ENCODE measurements at regions not wholly inside any gene's neighbourhood (a gene's known extent, or its start where the extent isn't known, plus 50 kb on each side); places are given as distances from the start of the nearest gene placed in this dataset.
A peak's percentile ranks its signal among the peaks of the same experiment; 100 is the strongest.
"Not testable (repeated sequence)": the region's sequence is repeated elsewhere in the genome, so short reads cannot be mapped to it uniquely, and the experiment has no call there.

GRCh38 chr1:229118477-229119061 lies 152.3 kb upstream of the RAB4A start:
- no peak for DNase-seq

DNA sequence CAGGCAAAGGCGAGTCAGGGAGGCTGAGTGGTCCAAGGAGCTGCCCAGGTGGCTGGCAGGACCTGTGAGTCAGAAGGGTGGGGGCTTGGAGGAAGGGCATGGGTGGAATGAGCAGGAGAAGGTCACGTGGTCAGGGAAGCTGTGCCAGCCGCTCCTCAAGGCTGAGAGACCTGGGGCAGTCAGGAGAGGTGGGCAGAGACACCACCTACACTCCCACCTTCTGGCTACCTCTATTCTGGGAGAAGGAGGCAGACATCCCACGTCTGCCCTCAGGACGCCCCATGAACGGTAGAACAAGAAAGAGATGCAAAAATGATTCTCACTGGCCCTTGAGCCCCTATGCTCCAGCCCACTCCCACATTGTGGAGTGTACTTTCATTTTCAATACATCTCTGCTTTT lies 151.8 kb upstream of the RAB4A start:
- DNase-seq, result no peak

DNA sequence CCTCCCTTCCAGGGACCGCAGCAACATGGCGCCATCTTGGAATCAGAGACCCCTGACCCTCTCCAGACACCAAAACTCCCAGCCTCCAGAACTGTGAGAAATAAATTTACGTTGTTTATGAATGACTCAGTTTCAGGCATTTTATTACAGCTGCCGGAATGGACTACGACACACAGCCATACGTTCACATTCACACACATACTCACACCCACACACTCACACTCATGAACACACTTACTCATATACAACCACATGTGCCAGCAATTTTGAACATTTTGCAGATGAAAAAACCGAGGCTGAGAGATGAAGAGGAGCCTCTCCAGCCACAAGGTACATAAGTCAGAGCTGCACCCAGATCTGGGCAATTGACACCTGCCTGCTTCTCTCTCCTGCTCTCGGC lies 151.0 kb upstream of the RAB4A start:
- no peak for DNase-seq

DNA sequence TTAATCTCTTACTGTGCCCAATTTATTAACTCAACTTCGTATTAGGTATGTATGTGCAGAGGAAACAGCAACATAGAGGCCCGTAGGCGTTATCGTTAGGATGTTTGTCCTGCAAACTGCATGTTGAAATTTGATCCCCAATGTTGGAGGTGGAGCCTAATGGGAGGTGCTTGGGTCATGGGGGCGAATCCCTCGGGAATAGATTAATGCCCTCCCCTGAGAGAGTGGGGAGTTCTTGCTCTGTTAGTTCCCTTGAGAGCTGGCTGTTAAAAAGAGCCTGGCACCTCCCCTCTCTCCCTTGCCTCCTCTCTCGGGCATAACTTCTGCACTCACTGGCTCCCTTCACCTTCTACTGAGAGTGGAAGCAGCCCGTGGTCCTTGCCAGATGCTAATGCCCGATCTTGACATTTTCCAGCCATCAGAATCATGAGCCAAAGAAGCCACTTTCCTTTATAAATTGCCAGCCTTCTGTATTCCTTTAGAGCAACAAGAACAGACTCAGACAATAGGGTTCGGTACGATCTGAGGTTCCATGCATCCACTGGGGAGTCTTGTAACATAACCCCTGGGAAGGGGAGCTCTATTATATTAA lies 149.0 kb upstream of the RAB4A start:
- DNase-seq, result no peak

DNA sequence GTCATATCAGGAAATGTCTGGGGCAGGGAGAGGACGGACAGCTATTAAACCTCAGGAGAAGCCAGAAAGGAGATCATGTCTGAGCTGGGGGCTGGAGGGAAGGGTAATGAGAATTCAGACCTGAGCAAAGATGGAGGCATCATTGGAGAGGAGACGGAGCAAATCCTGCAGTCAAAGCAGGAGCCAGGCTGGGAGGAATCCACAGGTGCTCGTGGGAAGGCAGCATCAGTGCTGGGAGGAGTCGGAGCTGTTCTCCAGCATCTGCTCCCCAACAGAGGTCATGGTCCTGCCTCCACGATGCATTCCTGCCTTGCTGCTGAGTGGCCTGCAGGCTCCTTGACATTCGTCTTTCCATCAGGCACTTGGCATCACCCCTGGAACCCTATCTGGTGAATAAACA lies 148.3 kb upstream of the RAB4A start:
- DNase-seq, result no peak

DNA sequence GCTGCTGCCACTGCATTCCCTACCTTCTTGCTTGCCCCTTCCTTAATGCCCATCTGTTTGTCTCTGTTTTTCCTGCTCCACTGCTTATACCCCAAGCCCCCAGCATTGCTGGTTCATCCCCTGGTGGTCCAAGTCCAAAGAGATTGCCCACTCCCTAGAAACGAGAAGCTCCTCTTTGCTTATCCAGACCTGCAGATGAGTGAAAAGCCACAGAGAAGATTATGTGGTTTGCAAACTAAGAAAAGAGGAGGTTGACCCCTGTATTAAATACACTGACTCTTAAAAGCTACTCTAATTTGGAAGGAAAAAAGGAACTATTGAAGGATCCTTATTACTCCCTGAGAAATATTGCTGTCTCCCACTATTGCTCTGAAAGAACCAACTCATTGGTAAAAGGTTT lies 146.8 kb upstream of the RAB4A start:
- DNase-seq, result peak; percentile 70

DNA sequence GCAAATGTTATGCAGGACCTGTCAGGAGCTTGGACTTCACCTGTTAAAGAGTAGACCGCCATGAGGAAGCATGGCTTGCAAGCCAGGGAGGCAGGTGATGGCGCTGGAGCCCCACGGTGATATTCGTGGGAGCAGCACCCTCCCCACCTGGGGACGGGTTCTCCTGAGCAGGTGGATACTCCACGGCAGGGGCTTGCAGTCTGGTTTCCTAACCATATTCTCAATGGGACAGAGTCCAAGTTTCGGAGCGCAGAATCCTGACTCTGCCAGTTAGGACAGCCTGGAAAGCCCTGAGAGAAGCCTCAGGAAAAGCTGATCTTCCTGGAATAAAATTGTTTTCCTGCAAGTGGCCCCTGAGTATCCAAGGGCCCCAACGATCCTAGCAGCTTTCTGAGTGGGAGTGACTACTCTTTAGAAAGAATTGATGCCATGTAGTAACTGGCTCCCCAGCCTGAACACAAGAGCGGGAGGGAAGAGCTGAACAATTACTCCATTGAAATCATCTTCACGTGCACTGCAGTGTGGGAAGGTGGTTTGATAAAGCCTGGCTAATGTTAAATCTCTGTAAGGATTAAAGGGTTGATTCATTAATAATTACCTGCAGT lies 146.3 kb upstream of the RAB4A start:
- no peak for DNase-seq

GRCh38 chr1:229127301-229127700 lies 143.6 kb upstream of the RAB4A start:
- DNase-seq, result peak; percentile 49

GRCh38 chr1:229128066-229128608 lies 142.8 kb upstream of the RAB4A start:
- no peak for DNase-seq

GRCh38 chr1:229129301-229130027 lies 141.4 kb upstream of the RAB4A start:
- no peak for DNase-seq

- no peak for DNase-seq
Observed at GRCh38 chr1:229130028-229130668, 140.8 kb upstream of the RAB4A start.

- no peak for DNase-seq
Observed at GRCh38 chr1:229131243-229132105, 139.4 kb upstream of the RAB4A start.

GRCh38 chr1:229132106-229132443 lies 138.8 kb upstream of the RAB4A start:
- no peak for DNase-seq

DNA sequence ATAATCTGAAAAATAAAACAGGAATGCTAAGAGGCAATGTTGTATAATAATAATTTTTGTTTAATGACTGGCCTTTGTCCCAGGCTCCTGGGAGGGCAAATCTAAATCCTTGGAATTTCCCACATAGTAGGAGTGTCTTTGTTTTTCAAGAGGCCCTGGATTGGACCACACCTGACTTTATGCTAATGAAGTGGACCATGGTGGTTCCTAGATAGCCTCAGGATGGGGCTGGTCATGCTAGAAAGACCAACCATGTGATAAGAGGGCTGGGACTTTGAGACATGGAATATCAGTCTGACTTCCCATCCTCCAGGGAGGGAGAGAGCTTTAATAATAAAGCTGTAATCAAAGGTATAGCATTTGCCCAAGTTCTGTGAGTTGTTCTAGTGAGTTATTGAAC lies 138.2 kb upstream of the RAB4A start:
- DNase-seq, result no peak

GRCh38 chr1:229133151-229133550 lies 137.8 kb upstream of the RAB4A start:
- DNase-seq, result no peak

- no peak for DNase-seq
Observed at GRCh38 chr1:229133811-229134210, 137.1 kb upstream of the RAB4A start.

DNA sequence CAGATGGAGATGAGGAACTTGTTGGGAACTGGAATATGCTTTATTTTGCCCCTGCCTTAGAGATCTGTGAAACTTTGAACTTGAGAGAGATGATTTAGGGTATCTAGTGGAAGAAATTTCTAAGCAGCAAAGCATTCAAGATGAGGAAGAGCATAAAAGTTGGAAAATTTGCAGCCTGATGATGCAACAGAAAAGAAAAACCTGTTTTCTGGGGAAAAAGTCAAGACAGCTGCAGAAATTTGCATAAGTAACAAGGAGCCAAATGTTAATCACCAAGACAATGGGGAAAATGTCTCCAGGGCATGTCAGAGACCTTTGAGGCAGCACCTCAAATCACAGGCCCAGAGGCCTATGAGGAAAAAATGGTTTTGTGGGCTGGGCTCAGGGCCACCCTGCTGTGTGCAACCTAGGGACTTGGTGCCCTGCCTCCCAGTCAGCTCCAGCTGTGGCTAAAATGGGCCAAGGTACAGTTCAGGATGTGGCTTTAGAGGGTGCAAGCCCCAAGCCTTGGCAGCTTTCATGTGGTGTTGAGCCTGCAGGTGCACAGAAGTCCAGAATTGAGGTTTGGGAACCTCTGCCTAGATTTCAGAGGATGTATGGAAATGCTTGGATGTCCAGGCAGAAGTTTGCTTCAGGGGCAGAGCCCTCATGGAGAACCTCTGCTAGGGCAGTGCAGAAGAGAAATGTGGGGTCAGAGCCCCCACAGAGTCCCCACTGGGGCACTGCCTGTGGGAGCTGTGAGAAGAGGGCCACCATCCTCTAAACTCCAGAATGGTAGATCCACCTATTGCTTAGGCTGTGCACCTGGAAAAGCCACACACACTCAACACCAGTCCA lies 136.3 kb upstream of the RAB4A start:
- DNase-seq, result not testable (repeated sequence)

DNA sequence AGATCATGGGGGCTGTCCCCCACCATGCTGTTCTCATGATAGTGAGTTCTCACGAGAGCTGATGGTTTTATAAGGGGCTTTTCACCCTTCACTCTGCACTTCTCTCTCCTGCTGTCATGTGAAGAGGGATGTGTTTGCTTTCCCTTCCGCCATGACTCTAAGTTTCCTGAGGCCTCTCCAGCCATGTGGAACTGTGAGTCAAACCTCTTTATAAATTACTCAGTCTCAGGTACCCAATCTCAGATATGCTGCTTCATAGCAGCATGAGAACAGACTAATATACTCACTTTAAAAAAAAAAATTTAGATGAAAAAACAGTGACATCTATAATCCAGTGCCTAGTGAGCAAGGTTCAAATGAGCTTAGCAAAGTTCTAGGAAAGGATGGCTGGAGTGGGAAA lies 135.1 kb upstream of the RAB4A start:
- DNase-seq, result no peak

DNA sequence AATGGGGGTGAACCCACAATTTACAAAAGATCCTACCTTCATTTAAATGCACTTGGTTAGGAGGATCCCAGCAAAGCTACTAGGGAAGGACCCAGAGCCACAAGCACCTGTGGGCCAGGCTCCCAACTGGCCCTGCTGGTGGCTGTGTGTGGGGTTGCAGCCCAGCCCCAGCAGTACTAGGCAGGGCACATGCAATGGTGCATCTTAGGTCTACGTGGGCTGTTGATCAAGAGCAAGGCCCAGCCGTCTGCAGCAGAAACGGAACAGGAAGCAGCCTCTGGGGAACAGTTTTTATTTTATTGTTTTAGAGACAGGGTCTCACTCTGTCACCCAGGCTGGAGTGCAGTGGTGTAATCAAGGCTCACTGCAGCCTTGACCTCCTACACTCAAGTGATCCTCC lies 134.1 kb upstream of the RAB4A start:
- DNase-seq, result no peak

DNA sequence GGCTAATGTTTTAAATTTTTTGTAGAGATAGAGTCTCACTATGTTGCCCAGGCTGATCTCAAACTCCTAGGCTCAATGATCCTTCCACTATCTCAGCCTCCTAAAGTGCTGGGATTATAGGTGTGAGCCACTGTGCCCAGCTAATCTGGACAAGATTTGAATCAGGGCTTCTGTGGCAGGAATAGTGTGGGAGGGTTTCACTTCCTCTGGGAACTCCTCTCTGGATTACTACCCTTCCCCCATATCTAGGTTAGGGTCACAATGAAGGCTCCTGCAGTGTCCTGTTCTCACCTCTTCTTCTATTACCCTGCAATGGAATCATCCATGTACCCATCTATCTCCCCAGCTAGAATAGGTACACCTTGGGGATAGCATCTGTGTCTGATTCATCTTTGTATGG lies 133.6 kb upstream of the RAB4A start:
- no peak for DNase-seq

GRCh38 chr1:229138058-229138457 lies 132.9 kb upstream of the RAB4A start:
- DNase-seq, result no peak
